ENCODE measurements at regions not wholly inside any gene's neighbourhood (a gene's known extent, or its start where the extent isn't known, plus 50 kb on each side); places are given as distances from the start of the nearest gene placed in this dataset.
A peak's percentile ranks its signal among the peaks of the same experiment; 100 is the strongest.

GRCh38 chr1:30191154-30191702, 532.2 kb downstream of the MATN1 start:
- DNase-seq (ENCODE audit: extremely low spot score), result peak; percentile 42
- ChIA-PET POLR2A (no interaction called here), CTCF (no interaction called here)
- no peak for TF ChIP-seq FOXM1 (IDR thresholded peaks at IDR 0.05; ENCODE audit: borderline replicate concordance)
- no peak for TF ChIP-seq SP1 (IDR thresholded peaks at IDR 0.05)
- TF ChIP-seq ARNT (IDR thresholded peaks at IDR 0.05), result no peak
- no peak for TF ChIP-seq HDGF (IDR thresholded peaks at IDR 0.05; ENCODE audit: borderline replicate concordance)
- TF ChIP-seq BHLHE40 (IDR thresholded peaks at IDR 0.05; ENCODE audit: borderline replicate concordance), result no peak
- no peak for TF ChIP-seq LEF1 (IDR thresholded peaks at IDR 0.05; ENCODE audit: borderline replicate concordance)
- TF ChIP-seq CTBP1 (IDR thresholded peaks at IDR 0.05; ENCODE audit: borderline replicate concordance), result no peak
- no peak for TF ChIP-seq ZNF384 (IDR thresholded peaks at IDR 0.05)
- TF ChIP-seq SUZ12 (IDR thresholded peaks at IDR 0.05), result no peak
- no peak for TF ChIP-seq PKNOX1 (IDR thresholded peaks at IDR 0.05)
- no peak for TF ChIP-seq FOXK2 (IDR thresholded peaks at IDR 0.05)
- no peak for TF ChIP-seq FOXA1 (IDR thresholded peaks at IDR 0.05)
- TF ChIP-seq TARDBP (IDR thresholded peaks at IDR 0.05), result no peak
- no peak for TF ChIP-seq ELF4 (IDR thresholded peaks at IDR 0.05)
- no peak for TF ChIP-seq L3MBTL2 (conservative IDR thresholded peaks at IDR 0.05)
- no peak for TF ChIP-seq NFRKB (IDR thresholded peaks at IDR 0.05)

DNA sequence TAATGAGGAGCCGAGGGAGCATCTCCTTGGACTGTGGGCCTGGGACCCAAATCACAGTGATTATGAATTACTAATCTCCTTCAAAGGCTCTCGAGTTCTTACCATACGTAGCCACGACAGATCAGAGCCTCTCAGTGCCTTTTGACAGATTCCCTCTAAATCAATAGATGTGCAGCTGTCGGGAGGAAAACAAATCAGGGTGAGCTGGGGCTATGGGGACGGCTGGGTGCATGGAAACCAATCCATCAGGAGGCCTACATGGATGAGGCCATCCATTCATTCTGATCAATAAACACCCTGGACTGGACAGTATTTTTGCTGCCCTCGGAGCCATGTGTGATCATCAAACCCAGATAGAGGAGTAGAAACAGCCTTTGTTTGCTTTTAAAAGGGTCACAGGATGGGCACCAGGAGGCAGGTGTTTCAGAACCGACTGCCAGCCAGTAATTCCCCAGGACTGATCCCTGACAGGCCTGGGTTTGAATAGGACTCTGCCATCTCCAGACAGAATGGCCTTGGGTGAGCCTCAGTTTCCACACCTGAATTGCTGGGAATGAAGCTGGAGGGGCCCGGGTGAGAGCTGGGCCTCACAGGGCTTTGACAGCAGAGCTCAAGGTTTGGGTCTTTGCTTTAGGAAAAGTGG, 532.8 kb downstream of the MATN1 start:
- CTCF ChIA-PET, result no interaction called here
- TF ChIP-seq PKNOX1 (IDR thresholded peaks at IDR 0.05), result no peak
- no peak for TF ChIP-seq HDGF (IDR thresholded peaks at IDR 0.05; ENCODE audit: borderline replicate concordance)
- no peak for TF ChIP-seq ARNT (IDR thresholded peaks at IDR 0.05)
- no peak for TF ChIP-seq BHLHE40 (IDR thresholded peaks at IDR 0.05; ENCODE audit: borderline replicate concordance)
- no peak for TF ChIP-seq ZNF384 (IDR thresholded peaks at IDR 0.05)
- TF ChIP-seq NFRKB (IDR thresholded peaks at IDR 0.05), result no peak
- no peak for TF ChIP-seq FOXK2 (IDR thresholded peaks at IDR 0.05)
- no peak for TF ChIP-seq FOXA1 (IDR thresholded peaks at IDR 0.05)
- no peak for TF ChIP-seq FOXM1 (IDR thresholded peaks at IDR 0.05; ENCODE audit: borderline replicate concordance)
- no peak for TF ChIP-seq LEF1 (IDR thresholded peaks at IDR 0.05; ENCODE audit: borderline replicate concordance)
- TF ChIP-seq CTBP1 (IDR thresholded peaks at IDR 0.05; ENCODE audit: borderline replicate concordance), result no peak
- DNase-seq (ENCODE audit: extremely low spot score), result no peak
- POLR2A ChIA-PET, result no interaction called here

DNA sequence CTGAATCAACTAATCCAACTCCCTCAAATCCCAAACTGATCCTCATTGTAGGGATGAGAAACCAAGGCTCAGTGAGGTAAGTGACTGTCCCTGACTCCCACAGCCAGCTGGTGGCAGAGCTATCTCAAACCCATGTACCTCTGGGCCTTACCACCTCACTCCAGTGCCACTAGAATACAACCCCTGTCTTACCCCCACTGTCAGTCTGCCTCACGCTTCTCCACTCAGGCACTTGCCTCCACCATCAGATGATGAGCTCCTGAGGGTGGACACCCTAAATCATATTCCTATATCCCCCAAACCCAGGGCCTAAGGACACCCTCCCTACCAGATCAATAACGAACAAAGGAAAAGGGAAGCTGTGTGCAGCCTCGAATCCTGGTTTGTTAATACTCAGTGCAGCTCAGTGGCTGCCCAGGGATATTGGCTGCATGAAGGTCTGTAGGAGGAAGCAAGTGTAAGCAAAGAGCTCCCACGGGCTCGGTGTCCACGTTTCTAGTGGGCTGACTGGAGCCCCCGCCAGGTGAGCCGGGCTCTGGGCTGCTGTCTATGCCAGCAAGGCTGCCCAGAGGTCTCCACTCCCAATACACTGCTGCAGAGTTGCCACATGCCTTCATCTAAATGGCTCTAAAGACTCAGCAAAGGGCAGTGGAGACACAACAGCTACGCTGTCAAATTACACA, 533.4 kb downstream of the MATN1 start:
- ChIA-PET CTCF (no interaction called here), POLR2A (no interaction called here)
- DNase-seq (ENCODE audit: extremely low spot score), result peak; percentile 4
- no peak for TF ChIP-seq ZNF384 (IDR thresholded peaks at IDR 0.05)
- no peak for TF ChIP-seq ARNT (IDR thresholded peaks at IDR 0.05)
- no peak for TF ChIP-seq FOXM1 (IDR thresholded peaks at IDR 0.05; ENCODE audit: borderline replicate concordance)
- TF ChIP-seq L3MBTL2 (conservative IDR thresholded peaks at IDR 0.05), result no peak
- TF ChIP-seq SP1 (IDR thresholded peaks at IDR 0.05), result no peak
- no peak for TF ChIP-seq ELF4 (IDR thresholded peaks at IDR 0.05)
- no peak for TF ChIP-seq BHLHE40 (IDR thresholded peaks at IDR 0.05; ENCODE audit: borderline replicate concordance)
- no peak for TF ChIP-seq NFRKB (IDR thresholded peaks at IDR 0.05)
- no peak for TF ChIP-seq HDGF (IDR thresholded peaks at IDR 0.05; ENCODE audit: borderline replicate concordance)
- TF ChIP-seq FOXA1 (IDR thresholded peaks at IDR 0.05), result no peak
- TF ChIP-seq PKNOX1 (IDR thresholded peaks at IDR 0.05), result no peak
- TF ChIP-seq LEF1 (IDR thresholded peaks at IDR 0.05; ENCODE audit: borderline replicate concordance), result no peak
- TF ChIP-seq FOXK2 (IDR thresholded peaks at IDR 0.05), result no peak
- TF ChIP-seq TARDBP (IDR thresholded peaks at IDR 0.05), result no peak
- no peak for TF ChIP-seq CTBP1 (IDR thresholded peaks at IDR 0.05; ENCODE audit: borderline replicate concordance)
- no peak for TF ChIP-seq SUZ12 (IDR thresholded peaks at IDR 0.05)

GRCh38 chr1:30188999-30189398, 534.4 kb downstream of the MATN1 start:
- no peak for DNase-seq (ENCODE audit: extremely low spot score)
- POLR2A ChIA-PET, result no interaction called here
- CTCF ChIA-PET, result interaction anchor here (0.6 kb wide), 1 partner anchor 18 kb away, joined by 3 read pairs; no protein-coding TSS in a partner anchor
- TF ChIP-seq ZNF384 (IDR thresholded peaks at IDR 0.05), result no peak
- TF ChIP-seq SP1 (IDR thresholded peaks at IDR 0.05), result no peak
- TF ChIP-seq CTBP1 (IDR thresholded peaks at IDR 0.05; ENCODE audit: borderline replicate concordance), result no peak
- no peak for TF ChIP-seq TARDBP (IDR thresholded peaks at IDR 0.05)
- TF ChIP-seq L3MBTL2 (conservative IDR thresholded peaks at IDR 0.05), result no peak
- TF ChIP-seq NFRKB (IDR thresholded peaks at IDR 0.05), result no peak
- no peak for TF ChIP-seq FOXA1 (IDR thresholded peaks at IDR 0.05)
- TF ChIP-seq ARNT (IDR thresholded peaks at IDR 0.05), result no peak
- TF ChIP-seq HDGF (IDR thresholded peaks at IDR 0.05; ENCODE audit: borderline replicate concordance), result no peak
- TF ChIP-seq LEF1 (IDR thresholded peaks at IDR 0.05; ENCODE audit: borderline replicate concordance), result no peak
- no peak for TF ChIP-seq ELF4 (IDR thresholded peaks at IDR 0.05)
- TF ChIP-seq PKNOX1 (IDR thresholded peaks at IDR 0.05), result no peak
- TF ChIP-seq FOXK2 (IDR thresholded peaks at IDR 0.05), result no peak
- TF ChIP-seq SUZ12 (IDR thresholded peaks at IDR 0.05), result no peak
- TF ChIP-seq FOXM1 (IDR thresholded peaks at IDR 0.05; ENCODE audit: borderline replicate concordance), result no peak
- TF ChIP-seq BHLHE40 (IDR thresholded peaks at IDR 0.05; ENCODE audit: borderline replicate concordance), result no peak

- DNase-seq (ENCODE audit: extremely low spot score), result no peak
- ChIA-PET CTCF (no interaction called here), POLR2A (no interaction called here)
- TF ChIP-seq ZNF384 (IDR thresholded peaks at IDR 0.05), result no peak
- TF ChIP-seq FOXK2 (IDR thresholded peaks at IDR 0.05), result no peak
- TF ChIP-seq ARNT (IDR thresholded peaks at IDR 0.05), result no peak
- no peak for TF ChIP-seq CTBP1 (IDR thresholded peaks at IDR 0.05; ENCODE audit: borderline replicate concordance)
- no peak for TF ChIP-seq PKNOX1 (IDR thresholded peaks at IDR 0.05)
- no peak for TF ChIP-seq LEF1 (IDR thresholded peaks at IDR 0.05; ENCODE audit: borderline replicate concordance)
- TF ChIP-seq HDGF (IDR thresholded peaks at IDR 0.05; ENCODE audit: borderline replicate concordance), result no peak
- TF ChIP-seq TARDBP (IDR thresholded peaks at IDR 0.05), result no peak
- no peak for TF ChIP-seq ELF4 (IDR thresholded peaks at IDR 0.05)
- no peak for TF ChIP-seq FOXA1 (IDR thresholded peaks at IDR 0.05)
- TF ChIP-seq BHLHE40 (IDR thresholded peaks at IDR 0.05; ENCODE audit: borderline replicate concordance), result no peak
- TF ChIP-seq SUZ12 (IDR thresholded peaks at IDR 0.05), result no peak
- no peak for TF ChIP-seq FOXM1 (IDR thresholded peaks at IDR 0.05; ENCODE audit: borderline replicate concordance)
- no peak for TF ChIP-seq NFRKB (IDR thresholded peaks at IDR 0.05)
- no peak for TF ChIP-seq SP1 (IDR thresholded peaks at IDR 0.05)
Observed at GRCh38 chr1:30188329-30188728, 535.1 kb downstream of the MATN1 start.
